NCI-H146 treated with DMSO at 0.1 percent for 48 hours (cell line): ENCODE measurements at regions not wholly inside any gene's neighbourhood (a gene's known extent, or its start where the extent isn't known, plus 50 kb on each side); places are given as distances from the start of the nearest gene placed in this dataset.

Experiments
- DNase-seq: peaks from one replicate; lab custom pipeline; 2025; ENCODE audit not compliant: unreplicated experiment; lab: John Stamatoyannopoulos, UW

DNA sequence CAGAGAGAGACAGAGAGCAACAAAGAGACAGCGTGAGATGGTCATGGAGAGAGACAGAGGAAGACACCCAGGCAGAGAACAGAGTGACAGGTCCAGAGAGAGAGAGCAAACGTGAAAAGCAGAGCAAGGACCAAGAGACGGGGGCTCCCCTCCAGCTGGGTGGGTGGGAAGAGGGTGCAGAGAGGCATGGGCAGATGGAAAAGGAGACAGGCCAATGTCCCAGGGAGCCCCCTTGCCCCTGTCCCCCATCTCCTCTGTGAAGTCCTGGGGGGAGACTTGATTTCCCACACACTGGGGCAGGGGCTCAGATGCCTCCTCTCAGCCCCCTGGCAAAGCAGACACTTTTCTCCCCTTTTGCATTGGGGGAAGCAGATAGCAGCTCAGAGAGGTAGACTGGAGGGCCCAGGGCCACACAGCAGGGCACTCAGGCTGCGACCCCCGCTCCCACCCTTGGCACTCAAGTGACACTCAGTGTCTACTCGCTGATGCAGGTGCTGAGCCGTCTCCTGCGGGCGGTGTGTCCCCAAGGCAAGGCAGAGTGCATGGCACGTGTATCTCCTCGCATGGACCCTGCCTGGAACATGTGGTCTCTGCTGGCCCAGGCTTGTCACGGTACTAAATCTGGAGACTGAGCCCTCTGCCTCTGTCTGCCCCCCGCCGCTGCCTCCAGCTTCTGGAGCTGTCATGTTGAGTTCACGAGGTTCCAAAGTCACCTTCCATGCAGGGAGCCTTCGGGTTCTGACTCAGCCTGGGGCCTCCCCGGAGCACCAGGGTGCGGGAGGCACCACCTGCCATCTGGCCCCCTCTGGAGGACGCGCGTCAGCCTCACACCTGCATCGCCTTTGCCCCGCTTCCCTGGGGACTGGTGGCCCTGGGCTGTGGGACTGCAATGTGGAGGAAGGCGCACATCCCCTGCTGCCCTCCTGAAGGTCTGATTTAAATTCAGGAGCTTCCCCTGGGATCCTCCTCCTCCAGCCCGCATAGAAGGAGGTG is 215.9 kb upstream of the GSE1 start:
- DNase-seq = peak; percentile 30

DNA sequence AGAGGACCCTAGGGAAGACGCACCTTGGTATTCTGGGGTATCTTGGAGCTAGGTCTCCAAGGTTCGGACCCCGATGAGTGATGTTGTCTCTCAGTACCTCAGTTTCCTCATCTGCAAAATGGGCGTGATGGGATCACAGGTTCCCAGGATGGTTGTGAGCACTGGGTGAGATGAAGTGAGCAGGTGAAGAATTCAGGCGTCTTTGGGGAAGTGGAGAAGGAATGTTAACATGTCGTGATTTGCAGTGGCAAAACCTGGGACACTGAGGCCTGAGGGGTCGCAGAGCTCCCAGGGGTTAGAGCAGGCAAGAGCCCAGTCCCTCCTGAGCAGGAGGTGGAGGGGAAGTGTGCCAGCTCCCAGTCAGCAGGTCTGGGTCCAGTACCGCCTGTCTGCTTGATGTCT is 215.1 kb upstream of the GSE1 start:
- DNase-seq = no peak

DNA sequence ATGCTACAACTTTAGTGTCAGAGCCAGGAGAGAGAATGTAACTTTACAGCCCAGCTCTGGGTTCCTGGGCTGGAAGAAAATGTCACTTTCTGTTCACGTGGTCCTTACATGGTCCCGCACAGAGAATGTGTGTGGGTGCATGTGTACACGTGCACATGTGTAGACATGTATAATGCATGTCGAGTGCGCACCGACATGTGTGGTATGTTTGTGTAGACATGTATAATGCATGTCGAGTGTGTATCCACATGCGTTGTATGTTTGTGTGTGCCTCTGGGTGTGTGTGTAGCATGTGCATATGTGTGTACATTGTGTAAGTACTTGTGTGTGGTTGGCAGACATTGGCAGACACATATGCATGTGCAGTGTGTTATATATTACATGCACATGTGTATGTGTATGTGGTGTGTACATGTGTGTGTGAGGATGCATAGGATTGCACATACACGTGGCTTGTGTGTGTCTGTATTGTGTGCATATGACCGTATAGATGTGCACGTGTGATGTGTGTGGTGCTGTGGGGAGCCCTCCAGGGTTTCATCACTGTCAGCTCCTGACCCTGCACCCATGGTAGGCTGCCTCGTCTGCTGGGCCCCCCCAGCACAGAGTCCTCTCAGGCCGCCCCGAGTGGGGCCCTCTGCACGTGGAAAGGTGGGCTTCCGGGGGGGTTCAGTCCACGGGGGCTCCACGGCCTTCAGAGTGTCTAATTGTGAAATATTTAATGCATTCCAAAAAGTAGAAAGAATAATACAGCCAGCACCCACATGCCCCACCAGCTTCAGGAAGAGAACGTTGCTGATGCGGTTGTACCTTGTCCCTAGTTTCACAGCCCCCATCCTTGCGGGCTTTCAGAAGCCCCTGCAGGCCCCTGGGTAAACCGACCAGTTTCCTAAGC is 214.2 kb upstream of the GSE1 start:
- DNase-seq = no peak

DNA sequence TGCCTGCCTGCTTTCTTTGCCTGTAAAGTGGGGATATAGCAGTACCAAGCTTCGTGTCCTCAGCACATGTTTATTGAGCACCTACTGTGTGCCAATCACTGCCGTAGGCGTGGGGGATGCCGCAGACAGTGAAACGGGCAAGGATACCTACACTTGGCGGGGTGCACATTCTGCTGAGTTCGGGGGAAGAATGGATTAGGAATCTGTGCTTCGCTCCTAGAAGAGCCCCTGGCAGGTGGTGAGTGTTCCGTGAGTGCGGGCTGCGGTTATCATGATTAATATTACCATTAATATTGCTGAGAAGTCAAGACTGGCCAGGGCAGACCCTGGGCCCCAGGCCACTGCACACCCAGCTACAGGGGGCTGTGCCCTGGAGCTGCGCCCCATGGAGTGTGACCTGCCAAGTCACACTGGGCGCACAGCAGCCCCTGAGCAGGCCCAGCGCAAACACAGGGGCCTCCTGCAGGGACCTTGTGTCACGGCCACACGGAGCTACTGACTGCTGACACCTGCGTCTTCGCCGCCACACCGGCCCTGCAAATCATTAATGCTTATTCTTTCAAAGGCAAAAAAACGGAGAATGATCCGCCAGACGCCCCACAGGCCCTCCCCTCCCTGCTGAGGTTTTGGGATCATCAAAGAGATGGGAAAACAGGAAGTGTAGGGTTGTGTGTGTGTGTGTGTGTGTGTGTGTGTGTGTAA is 213.4 kb upstream of the GSE1 start:
- peak; percentile 39 for DNase-seq

DNA sequence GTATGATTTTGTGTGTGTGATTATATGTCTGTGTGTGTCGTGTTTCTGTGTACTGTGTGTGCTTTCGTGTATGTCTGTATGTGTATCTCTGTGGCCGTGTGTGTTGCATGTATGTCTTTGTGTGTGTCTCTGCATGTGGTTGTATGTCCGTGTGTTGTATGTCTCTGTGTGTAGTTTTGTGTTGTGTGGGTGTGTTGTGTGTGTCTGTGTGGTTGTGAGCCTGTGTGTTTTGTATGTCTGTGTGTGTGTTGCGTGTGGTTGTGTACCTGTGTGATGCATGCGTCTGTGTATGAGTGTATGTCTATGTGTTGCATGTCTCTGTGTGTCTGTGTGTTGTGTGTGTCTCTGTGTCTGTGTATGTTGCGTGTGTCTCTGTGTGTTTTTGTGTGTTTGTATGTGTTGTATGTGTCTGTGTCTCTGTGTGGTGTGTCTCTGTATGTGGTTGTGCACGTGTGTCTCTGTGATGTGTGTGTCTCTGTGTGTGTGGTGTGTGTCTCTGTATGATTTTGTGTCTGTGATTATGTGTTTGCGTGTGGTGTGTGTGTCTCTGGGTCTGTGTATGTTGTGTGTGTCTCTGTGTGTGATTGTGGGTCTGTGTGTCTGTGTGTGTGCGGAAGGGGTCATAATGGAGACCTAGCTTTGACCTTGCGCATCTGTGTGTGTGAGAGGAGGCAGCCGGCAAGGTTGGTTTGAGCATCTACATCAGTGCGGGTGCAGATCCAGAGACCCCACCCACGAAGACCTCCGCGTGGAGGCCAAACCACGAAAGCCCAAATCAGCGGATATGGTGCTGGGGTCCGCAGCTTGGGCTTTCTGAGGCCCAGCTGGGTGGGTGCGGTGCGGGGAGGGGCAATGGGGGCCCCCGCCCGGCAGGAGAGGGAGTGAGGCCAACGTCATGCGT is 212.6 kb upstream of the GSE1 start:
- DNase-seq = no peak

DNA sequence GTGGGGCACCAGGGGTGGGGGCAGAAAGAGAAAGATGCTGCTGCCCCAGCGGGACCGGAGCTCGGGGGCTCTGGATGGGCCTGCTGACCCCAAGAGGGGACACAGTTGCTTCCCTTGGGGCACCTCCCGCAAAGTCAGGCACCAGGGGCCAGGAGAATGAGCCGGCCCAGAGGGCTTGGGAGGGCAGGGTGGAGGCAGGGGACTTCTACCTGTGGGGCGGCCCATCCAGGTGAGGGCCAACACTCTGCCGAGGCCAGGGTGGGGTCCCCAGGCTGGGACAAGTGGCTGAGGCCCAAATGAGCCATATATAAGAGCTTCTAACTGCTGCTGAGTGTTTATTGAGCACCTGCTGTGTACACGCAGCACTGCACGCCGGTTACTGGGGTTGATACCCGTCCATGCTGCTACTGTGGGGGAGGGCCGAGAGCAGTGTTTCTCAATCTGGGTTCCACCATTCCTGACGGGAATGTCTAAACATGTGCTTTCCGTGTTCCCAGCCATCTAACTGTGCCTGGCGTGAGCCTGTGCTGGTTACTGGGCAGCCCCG is 211.7 kb upstream of the GSE1 start:
- no peak for DNase-seq

DNA sequence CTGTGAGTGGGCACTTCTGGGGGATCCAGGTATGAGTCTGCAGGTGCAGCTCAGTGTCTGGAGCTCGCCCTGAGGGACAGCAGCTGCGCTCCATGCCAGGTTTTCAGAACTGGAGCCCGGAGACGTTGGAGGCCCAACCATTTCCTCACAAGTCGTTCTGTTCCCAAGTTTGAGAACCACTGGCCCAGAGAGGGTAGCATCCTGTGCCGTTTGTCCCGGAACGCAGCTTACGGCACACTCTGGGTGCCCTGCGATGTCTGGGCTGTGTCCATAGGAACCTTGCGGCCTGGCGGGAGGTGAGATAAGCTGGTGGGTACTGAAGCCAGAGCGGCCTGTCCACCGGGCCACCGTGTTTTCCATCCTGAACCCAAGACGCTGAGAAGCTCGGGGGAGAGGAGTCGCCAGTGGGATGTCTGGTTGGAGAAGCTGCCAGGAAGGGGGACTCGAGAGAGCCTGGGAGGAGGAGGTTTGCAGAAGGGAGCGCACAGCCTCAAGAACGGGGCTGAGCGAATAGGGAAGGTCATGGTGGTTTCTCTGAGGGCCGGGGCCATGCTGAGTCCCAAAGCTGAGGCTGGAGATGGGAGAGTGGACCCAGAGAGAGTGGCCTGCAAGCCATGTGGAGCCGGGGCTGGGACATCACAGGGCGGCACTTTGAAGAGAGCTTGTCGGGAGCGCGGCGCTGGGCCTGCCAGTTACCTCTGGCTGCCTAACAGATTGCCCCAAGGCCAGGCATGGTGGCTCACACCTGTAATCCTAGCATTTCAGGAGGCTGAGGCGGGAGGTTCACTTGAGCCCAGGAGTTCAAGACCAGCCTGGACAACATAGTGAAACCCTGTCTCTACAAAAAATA is 211.0 kb upstream of the GSE1 start:
- DNase-seq = no peak

DNA sequence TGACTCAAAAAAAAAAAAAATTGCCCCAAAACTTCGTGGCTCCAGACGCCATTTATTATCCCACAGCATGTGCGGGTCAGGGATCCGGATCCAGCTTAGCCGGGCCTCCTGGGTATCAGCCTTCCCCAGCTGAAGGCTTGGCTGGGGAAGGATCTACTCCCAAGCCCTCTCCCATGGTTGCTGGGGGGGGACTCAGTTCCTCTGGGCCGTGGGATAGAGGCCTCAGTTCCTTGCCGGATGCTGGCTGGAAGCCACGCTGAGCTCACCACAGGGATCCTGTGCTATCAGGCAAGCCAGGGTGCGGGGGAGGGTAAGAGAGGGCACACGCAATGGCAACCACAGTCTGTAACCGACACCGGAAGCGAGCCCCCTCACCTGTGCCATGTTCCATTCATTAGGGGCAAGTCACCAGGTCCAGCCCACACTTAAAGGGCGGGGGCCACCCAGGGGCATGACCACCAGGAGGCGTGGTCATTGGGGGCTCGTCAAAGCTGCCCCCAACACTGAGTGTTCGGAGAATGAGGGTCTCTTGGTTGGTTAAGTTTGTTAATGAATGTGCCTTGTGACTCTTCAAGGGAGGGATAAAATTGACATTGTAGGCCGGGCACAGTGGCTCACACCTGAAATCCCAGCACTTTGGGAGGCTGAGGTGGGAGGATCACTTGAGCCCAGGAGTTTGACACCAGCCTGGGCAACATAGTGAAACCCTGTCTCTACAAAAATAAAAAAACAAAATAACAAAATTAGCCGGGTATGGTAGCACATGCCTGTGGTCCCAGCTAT is 210.0 kb upstream of the GSE1 start:
- no peak for DNase-seq

DNA sequence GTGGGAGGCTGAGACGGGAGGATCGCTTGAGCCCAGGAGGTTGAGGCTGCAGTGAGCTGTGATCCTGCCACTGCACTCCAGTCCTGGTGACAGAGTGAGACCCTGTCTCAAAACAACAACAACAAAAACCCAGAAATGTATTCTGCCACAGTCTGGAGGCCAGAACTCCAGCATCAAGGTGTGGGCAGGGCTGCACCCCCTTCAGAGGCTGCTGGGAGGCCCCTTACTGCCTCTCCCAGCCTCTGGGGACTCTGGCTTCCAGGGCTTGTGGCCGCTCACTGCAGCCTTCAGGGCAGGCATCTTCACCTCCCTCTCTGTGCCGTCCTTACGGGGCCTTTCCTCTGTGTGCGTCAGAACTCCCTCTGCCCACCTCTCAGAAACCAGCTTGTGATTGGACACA is 209.4 kb upstream of the GSE1 start:
- DNase-seq = no peak

DNA sequence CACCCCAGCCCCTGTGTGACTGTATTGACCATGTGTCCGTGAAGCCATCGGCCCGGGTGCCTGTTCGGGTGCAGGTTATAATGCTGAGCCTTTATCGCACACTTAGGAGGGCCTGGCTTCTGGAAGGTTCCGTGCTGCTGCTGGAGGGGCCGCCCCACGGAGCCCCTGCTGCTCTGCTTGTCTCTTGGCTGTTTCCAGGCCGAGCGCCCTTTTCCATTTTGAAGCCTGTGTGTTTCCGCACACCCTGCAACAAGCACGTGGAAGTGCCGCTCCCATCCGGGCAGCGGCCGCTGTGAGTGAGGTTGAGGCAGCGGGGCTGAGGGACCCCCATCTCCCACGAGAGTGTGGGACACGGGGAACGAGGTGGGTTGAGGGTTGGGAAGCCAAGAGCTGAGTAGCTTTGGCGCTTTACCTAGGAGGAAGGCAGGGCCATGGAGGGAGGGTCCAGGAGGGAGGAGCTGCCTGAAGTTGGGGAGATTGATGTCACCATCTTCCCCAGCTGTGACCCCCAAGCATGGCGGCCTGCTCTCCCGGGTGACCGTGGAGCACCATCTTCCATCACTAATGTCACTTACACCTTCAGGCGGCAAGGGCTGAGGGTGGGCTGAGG is 200.1 kb upstream of the GSE1 start:
- no peak for DNase-seq

DNA sequence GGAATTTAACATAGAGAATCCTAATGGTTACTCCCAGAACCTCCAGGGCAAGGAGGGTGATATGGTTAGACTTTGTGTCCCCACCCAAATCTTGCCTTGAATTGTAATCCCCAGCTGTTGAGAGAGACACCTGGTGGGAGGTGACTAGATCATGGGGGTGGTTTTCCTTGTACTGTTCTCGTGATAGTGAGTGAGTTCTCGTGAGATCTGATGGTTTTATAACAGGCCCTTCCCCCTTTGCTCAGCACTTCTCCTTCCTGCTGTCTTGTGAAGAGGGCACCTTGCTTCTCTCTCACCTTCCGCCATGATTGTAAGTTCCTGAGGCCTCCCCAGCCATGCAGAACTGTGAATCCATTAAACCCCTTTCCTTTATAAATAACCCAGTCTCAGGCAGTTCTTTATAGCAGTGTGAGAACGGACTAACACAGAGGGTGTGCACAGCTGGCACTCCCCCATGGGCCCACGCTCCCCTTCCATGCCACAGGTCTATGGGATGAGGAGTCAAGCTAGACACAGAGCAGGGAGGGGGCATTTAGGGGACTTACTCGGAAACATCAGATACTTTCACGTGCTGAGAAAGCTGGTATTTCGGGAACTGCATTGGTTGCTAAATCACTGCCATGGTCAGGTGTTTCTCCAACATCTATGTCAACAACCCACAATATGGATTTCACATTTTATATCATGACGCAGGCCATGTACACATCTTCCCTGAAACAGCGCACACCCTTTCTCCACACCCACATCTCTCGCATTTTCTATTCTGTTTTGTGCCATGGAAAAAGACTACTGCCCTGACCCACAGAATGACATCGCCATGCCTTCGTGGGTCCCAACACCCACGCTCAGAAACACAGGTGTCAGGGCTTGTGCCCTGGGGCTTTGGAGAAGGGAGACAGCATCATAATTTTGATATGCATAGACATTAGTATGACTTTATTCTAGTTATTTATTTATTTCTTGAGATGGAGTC is 199.1 kb upstream of the GSE1 start:
- no peak for DNase-seq

DNA sequence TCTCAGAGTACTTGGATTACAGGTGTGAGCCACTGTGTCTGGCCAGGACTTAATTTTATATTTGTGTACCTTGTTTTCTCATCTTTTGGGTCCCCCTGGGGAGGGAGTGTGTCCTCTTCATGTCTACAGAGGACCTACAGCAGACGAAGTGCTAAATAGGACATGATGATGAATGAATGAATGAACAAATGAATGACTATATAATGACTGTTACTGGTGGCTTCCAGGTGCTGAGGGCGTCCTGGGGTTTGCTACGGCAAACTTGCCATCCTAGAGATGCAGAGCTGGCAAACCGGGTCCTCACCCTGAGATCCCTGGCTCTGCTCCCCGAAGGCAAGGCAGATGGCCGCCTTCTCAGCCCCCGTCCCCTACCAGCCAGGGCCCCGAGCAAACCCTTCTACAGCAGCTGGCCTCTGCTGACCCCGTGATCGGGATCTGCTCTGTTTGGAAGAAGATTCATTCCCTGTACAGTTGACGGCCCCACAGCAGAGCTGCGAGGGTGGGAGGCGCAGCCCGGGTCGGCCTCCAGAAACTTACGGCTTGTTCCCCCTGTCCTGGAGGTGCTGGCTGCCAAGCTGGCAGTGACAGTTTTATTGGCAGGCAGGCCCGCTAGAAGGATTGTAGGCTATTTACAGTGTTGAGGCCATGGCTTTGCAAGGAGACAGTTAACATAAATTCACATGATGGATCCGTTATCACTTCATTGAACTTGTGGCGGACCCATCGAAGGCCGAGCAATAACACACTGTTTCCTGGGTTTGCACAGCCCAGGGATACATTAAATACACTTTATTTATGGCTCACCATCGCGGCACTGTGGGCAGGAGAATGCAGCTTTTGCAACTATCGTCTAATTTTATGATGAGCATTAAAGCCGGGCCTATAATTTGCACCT is 197.7 kb upstream of the GSE1 start:
- no peak for DNase-seq

DNA sequence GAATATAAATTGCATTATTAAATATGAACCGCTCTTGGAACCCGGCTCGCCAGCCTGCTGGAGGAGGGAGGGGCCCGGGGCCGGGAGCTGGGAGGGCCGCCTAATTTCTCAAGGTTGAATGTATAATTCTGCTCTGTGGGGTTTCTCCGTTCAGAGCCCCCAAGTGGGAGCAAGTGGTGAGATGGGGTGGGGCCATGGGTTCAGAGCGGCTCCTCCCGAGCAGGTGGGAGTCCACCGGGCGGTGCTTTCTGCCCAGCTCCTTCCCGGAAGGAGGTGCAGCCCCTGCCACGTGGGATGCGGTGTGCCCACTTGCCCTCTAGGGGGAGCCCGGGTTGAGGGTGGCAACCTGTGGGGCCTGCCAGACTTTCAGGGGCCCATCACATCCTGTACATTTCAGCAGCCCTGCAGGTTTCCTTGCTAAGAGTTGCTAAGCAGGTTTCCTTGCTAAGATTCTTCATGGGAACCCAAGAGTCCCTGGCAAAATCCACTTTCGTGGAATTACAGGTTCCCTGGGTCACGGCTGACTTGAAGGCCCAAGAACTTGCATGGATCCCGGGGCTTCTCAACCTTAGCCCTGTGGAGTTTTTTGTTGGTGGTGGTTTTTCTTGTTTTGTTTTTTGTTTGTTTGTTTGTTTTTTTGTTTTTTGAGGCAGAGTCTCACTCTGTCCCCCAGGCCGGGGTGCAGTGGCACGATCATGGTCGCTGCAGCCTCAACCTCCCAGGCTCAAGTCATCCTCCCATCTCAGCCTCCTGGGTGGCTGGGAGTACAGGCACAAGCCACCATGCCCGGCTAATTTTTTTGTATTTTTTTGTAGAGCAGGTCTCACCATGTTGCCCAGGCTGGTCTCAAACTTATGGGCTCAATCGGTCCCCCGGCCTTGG is 196.7 kb upstream of the GSE1 start:
- peak; percentile 56 for DNase-seq

DNA sequence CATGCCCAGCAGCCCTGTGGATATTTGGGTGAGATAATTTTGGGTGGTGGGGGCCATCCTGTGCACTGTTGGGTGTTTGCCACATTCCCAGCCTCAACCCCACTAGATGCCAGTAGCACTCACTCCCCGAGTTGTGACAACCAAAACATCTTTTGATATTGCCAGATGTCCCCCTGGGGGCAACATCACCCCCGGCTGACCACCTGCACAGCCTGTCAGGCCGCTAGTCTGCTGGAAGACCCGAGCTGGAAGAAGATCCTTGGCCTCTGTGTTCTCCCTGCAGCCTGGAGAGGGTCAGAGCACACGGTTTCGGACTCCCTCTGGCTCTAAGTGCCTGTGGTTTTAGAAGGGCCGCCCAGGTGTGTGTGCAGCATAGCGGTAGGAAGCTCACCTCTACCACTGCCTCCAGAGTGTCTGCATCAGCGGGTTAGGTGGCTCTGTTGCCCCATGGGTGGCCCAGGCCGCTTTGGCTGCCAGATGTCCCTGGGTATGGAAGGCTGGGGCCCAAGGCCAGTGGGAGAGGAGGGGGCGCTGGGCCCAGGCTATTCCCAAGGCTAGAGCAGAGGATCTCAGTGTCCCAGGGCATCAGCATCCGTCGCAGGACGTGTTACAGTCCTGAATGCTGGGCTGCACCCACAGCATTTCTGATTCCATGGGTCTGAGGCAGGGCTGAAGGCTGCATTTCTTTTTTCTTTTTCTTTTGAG is 195.8 kb upstream of the GSE1 start:
- DNase-seq = no peak
